ENCODE measurements at regions not wholly inside any gene's neighbourhood (a gene's known extent, or its start where the extent isn't known, plus 50 kb on each side); places are given as distances from the start of the nearest gene placed in this dataset.

DNA sequence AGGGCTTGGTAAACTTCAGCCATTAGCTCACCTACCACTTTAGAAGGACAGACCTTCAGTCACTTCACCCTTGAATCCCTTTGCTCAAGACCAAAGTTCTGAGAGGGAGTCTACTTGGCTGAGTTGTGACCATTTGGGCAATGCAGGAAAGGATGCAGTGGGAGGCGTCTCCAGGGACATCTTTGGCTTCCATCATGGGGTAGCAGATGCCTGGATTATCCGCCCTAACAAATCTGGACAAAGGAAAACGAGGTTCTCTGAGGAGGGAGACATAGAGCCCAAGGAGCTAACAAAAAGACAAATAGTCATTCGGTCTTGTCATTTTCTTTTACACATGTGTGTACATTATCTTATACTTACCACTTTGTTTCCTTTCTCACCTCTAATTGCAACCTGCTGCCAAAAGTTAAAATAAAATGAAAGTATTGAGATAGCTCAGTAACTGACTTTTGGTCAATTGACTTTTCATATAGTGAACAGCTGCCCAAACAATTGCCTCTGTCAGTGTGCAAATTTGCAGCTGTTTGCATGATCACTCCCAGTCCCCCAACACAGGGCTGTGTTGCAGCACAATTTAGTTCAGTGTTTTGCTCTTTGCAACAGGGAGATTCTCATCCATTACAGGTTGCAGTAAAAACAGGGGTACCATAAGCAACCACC lies 108.9 kb upstream of the EEF2KMT start:
- no peak for TF ChIP-seq EZH2 (IDR thresholded peaks at IDR 0.05)
- TF ChIP-seq FOXP2 (optimal IDR thresholded peaks at IDR 0.05; ENCODE audit: control extremely low read depth, extremely low read length, insufficient read depth): no peak
- TF ChIP-seq POLR2AphosphoS5 (IDR thresholded peaks at IDR 0.05; ENCODE audit: borderline replicate concordance, low read depth, low read length): no peak

Data from SK-N-MC (cell line).